IPS DF 4.7 (cell line): ENCODE measurements at regions not wholly inside any gene's neighbourhood (a gene's known extent, or its start where the extent isn't known, plus 50 kb on each side); places are given as distances from the start of the nearest gene placed in this dataset.

Experiments used
- DNase-seq: peaks from one replicate; pipeline ENCODE4 v3.0.0-alpha.2; 2013; ENCODE audit warnings: low spot score; ENCODE audit errors: extremely low read depth

DNA sequence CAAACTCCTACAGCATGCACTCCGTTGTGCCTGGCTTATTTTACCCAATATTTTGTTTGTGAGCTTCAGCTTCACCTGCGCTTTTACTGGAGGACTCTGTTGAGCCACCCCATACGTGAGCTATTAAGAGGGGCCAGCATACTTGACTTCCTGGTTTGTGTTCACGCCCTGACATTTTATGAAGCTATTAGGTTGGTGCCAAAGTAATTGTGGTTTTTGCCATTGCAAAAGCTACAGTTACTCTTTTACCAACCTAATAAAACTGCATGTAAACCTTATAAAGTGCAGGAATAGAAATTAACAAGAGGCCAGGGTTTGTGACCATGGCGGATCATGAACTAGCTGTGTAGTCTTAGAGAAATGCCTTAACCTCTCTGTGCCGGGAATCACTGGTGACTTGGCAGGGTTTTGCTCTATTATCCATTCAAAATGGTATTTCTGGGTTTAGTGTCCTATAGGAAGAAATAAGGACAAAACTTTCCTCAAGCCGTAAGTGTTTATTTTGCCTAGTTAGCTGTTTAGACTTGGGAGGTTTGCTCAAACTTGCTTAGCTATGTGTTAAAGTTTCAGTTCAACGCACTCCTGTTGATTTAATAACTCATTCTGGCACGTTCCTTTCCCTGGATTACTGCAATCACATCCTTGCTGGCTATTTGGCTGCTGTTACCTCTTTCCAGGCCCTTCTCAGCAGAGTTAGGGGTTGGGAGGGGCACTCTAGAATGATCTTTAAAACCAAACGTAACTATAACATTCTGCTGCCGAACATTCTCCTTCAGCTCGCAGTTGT is 1027.6 kb downstream of the BCL11B start:
- DNase-seq: no peak

DNA sequence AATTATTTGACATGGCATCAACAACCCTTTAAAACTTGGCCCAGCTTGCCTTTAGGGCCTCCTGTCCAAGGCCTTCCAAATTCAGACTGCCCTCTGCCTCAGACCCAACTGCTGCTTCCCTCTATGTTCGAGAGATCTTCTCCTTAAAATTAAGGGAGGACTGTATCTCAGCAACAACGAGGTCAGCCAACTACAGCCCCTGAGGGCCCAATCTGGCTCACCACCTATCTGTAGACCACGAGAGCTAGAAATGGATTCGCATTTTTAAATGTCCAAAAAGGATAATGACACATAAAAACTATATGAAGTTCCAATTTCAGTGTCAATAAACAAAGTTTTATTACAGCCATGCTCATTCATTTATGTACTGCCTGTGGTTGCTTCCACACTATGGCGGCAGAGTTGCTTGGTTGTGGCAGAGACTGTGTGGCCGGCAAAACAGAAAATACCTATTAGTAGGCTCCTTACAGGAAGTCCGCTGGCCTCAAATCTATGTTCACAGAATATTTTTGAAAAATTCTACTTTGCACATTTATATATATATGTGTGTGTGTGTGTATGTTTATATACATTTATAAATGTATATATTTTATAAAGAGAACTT is 1026.9 kb downstream of the BCL11B start:
- DNase-seq: no peak

DNA sequence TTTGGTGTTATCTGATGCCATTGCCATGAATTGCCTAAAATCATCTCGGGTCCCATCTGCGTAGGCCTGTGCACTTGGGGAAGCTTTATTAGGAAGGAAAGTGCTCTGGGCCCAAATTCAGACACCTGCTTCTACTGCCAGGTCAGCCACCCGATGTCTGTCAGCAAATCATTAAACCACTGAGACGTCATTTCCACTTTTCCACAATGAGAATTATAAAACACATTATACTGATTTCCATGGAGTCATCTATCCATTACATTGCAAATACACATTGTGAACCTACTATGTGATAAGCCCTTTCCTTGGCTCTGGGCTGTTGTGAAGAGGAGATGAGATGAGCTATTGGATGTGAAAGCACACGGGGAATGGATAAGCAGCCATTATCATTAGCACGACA is 1022.9 kb downstream of the BCL11B start:
- DNase-seq: no peak

- DNase-seq: no peak
These were observed 1022.5 kb downstream of the BCL11B start for GRCh38 chr14:98249476-98249875.

GRCh38 chr14:98252820-98253219 is 1019.2 kb downstream of the BCL11B start:
- no peak for DNase-seq

DNA sequence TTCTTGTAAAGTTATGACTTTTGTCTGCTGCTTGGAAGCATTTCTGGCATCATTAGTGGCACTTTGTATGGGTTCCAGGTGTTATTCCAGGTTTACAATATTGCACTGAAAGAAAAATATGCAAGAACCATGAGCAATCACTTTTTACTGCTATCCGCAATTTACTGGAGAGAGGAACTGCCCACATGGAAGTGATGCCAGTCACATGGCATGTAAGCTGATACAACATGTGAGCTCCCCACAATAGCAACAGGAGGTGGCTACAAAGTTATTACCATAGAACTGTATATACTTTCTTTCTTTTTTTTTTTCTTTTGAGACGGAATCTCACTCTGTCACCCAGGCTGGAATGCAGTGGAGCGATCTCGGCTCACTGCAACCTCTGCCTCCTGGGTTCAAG is 1012.1 kb downstream of the BCL11B start:
- DNase-seq: no peak

GRCh38 chr14:98262566-98262965 is 1009.4 kb downstream of the BCL11B start:
- no peak for DNase-seq

DNA sequence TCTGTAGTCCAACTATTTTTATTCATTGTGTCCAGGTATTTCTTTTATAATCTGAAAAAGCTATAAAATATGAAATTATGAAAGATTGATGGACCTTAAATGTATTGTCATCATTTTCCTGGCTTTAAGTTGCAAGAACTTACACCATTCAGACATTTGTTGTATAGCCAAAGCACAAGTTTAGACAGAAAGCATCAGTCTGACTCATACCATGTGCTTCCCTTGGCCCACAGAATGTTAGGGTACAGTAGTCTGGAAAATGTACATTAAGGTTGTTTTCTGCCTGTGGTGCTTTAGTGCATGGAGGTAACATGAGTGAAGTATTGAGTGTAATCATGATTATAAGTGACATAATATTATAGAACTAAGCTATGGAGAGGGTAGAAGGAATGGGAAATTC is 1002.5 kb downstream of the BCL11B start:
- DNase-seq: no peak

DNA sequence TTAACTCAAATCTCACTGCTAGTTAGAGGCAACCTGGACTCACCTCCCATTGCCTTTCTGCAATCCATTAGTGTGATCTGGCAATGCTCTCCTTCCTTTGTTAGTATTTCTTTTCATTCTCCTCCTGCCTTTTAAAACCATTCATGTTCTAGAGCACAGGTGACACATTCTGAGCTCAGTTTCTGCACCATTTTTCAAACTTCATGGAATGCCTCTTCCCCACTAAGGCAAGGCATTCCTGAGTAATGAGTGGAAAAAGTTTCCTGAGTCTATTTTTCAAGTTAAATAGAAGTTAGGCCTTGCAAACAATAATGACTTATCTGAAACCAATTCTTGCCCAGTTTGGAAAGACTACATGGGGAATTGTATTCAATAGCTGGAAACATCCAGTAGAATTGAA is 1001.8 kb downstream of the BCL11B start:
- DNase-seq: no peak

DNA sequence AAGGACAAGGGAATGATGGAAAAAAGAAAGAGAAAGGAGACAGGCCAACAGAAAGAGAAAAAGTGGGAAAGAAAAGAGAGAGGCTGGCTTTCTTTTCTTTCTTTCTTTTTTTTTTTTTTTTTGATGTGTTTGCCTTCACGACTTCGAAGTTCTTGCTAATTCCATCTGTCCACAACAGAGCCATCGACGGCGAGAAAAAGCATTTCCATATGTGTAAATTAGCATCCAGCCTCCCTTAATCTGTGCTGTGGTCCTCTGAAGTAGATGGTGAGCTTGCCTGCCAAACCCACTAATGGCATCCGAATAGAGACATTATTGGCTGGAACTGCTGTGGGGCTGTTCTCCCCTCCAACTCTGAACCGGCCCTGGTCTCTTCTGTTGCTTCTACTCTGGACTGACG is 997.4 kb downstream of the BCL11B start:
- no peak for DNase-seq

- DNase-seq: no peak
These were observed 993.2 kb downstream of the BCL11B start for GRCh38 chr14:98278800-98279199.

DNA sequence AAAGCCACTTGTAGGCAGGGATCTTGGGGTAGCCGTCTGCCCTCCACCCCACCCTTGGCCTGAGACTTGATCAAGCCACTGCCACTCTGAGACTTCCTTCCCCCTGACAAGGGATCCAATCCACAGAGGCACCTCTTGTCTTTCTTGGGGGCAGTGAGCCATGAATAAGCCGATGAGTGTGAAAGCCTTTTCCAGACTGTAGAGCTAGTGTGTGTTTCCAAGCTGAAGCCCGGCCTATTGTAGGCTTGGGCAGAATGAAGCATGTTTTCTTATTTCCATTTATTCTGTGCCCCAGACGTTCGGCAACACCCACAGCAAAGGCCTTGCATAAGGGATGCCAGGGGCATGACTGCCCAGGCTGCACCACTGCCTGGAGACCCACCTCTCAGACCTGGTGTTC is 991.6 kb downstream of the BCL11B start:
- DNase-seq: no peak

DNA sequence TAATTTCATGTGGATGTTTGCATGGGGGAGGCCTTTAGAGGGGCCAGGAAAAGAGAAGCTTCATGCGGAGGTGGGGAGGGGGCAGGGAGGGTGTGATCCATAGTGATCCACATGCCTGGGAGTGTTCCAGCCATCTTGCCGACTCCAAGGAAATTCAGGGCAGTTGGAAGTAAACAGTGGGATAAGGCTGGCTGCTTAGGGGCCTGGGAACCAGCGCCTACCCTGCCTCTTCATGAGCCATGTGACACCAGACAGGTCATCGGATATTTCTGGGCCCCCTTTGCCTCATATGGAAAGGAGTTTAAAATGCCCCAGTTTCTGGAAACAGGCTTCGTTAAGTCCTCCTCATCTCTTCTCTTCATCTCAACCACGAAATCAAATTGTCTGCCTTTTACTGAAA is 983.2 kb downstream of the BCL11B start:
- no peak for DNase-seq

DNA sequence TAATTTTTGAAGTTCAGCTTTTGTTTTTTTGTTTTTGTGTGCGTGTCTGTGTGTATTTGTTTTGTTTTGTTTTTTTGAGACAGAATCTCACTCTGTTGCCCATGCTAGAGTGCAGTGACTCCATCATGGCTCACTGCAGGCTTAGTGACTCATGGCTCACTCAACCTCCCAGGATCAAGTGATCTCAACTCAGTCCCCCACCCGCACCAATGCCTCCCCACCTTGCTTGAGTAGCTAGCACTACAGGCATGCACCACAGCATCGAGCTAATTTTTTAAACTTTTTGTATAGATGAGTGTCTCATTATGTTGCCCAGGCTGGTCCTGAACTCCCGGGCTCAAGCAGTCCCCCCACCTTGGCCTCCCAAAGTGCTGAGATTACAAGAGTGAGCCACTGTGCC is 981.4 kb downstream of the BCL11B start:
- DNase-seq: no peak

GRCh38 chr14:98292191-98292590 is 979.8 kb downstream of the BCL11B start:
- DNase-seq: no peak

DNA sequence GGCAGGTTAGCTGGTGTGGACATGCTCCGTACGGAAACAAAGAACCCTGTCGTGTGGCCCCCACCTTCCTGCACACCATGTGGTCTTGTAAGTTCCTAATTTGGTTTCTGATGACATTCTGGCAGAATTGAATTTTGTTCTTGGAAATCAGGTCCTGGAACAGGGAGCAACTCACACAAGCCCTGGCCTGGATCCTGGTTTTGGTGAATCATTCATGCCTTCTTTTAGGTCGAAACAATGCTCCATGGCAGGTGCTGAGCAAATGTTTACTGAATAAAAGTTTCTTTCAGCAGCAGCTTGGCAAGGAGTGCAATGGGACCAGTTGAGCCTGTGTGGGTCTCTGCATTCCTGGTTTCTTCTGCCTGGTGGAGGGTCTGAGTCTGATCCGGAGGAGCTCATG is 978.4 kb downstream of the BCL11B start:
- DNase-seq: no peak

DNA sequence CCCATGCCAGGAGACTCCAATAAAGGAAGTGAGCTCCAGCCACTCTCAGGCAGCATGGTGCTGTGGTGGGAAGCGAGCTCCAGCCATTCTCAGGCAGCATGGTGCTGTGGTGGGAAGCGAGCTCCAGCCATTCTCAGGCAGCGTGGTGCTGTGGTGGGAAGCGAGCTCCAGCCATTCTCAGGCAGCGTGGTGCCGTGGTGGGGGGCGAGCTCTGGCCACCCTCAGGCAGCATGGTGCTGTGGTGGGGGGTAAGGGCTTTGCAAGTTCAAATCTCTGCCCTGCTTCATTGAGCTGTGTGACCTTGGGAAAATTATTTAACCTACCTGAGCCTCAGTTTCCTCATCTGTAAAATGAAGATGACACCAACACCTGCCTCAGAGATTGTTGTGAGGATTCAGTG is 975.1 kb downstream of the BCL11B start:
- DNase-seq: no peak

- no peak for DNase-seq
These were observed 974.4 kb downstream of the BCL11B start for GRCh38 chr14:98297567-98297966.

- DNase-seq: no peak
These were observed 973.3 kb downstream of the BCL11B start for GRCh38 chr14:98298481-98299244.

GRCh38 chr14:98301681-98302080 is 970.3 kb downstream of the BCL11B start:
- DNase-seq: no peak

GRCh38 chr14:98304574-98304973 is 967.4 kb downstream of the BCL11B start:
- DNase-seq: no peak

DNA sequence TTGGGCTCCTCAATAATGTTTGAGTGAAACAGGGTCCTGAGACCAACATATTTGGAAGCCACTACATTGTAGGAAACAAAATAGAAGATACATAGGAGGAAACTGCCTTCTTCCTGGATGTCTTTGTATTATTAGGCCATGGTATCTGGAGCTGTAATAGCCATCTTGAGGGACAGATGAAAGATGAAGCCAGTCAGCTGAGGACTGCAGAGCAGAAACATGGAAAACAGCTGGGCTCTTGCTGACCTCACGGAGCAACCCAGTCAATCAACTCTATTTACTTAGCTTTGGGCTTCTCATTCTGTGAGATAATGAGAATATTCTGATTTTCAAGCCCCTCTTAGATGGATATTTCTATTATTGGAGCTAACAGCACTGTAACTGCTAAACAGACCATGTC is 962.4 kb downstream of the BCL11B start:
- no peak for DNase-seq

DNA sequence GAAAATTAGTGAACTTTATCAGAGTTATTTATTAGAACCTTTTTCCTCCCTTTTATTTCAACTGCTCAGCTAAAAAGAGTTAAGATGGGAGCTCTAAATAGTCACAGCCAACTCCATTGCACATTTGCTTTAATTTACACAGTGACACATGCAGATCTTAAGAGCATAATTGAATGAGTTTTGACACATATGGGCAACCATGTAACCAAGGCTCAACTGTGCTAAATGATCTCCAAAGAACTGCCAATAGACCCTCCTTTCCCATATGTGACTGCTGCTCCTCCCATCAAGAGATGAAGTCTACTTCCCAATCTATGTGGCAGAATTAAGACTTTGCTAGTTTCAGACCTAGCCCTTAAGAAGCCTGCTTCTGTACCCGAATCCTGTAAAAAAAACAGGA is 960.0 kb downstream of the BCL11B start:
- no peak for DNase-seq
